ENCODE measurements at regions not wholly inside any gene's neighbourhood (a gene's known extent, or its start where the extent isn't known, plus 50 kb on each side); places are given as distances from the start of the nearest gene placed in this dataset.

- Histone ChIP-seq H3K27me3 (ENCODE audit: control insufficient read depth, insufficient read depth, low read length) (no peaks in the 10 kb centered on the region), H3K23ac (ENCODE audit: low read depth, low read length) (no peak overlapping the region), H2AFZ (replicated peaks; ENCODE audit: low read length, poor library complexity) (no peak overlapping the region), H2AK9ac (replicated peaks; ENCODE audit: low read depth, low read length, poor library complexity) (no peak overlapping the region), H3K4ac (ENCODE audit: low read depth, low read length) (no peak overlapping the region), H3K18ac (ENCODE audit: low read depth, low read length) (no peak overlapping the region), H3K9me1 (ENCODE audit: insufficient read depth, low read length) (no peaks in the 10 kb centered on the region), H4K20me1 (ENCODE audit: insufficient read depth, low read length) (no peaks in the 10 kb centered on the region), H4K5ac (ENCODE audit: low read depth, low read length) (no peak overlapping the region), H2BK20ac (ENCODE audit: low read depth, low read length) (no peak overlapping the region), H4K8ac (ENCODE audit: low read depth in 2 of 2, low read length in 2 of 2) (no peak overlapping the region), H3K27ac (ENCODE audit: insufficient read depth, low read length) (no peak overlapping the region), H3K9ac (ENCODE audit: low read depth, low read length) (no peak overlapping the region), H3K4me2 (ENCODE audit: low read depth, low read length) (no peak overlapping the region), H3K9me3 (ENCODE audit: control insufficient read depth, insufficient read depth, low read length) (0 out of 2 replicates have a peak, but pooled peaks cover 2% of the 10 kb centered on the region), H3K4me1 (ENCODE audit: control insufficient read depth, insufficient read depth, low read length) (no peaks in the 10 kb centered on the region), H3K79me1 (ENCODE audit: low read depth in 1 of 2, low read length in 2 of 2) (no peaks in the 10 kb centered on the region), H3K14ac (replicated peaks; ENCODE audit: low read depth, low read length) (no peak overlapping the region), H3K4me3 (ENCODE audit: insufficient read depth, low read depth, low read length) (no peak overlapping the region), H2AK5ac (ENCODE audit: low read depth, low read length) (no peak overlapping the region), H3K36me3 (ENCODE audit: control insufficient read depth, insufficient read depth, low read length) (no peaks in the 10 kb centered on the region), H3K56ac (ENCODE audit: extremely low read depth, insufficient read depth, low read length) (no peak overlapping the region), H4K91ac (ENCODE audit: insufficient read depth, low read depth, low read length) (no peak overlapping the region), H2BK15ac (ENCODE audit: low read depth, low read length) (no peak overlapping the region), H2BK120ac (ENCODE audit: low read depth, low read length) (no peak overlapping the region), H2BK5ac (ENCODE audit: low read depth, low read length, poor library complexity, severe bottlenecking) (no peak overlapping the region)
- dilution Hi-C loops (cut with HindIII; ENCODE audit: low sequenced_read_pairs, unreplicated experiment), result no loop called here
- ChIA-PET POLR2A (ENCODE audit: unreplicated experiment) (no interaction called here), CTCF (no interaction called here)
- intact Hi-C loops (cut with micrococcal nuclease), result no loop called here
- in situ Hi-C loops (cut with MboI; ENCODE audit: low sequenced_read_pairs), result no loop called here
- BruUV-seq (replicated peaks), result no TSS peak
- no peak for DNase-seq
- TF ChIP-seq MAZ (IDR thresholded peaks at IDR 0.05; ENCODE audit: borderline replicate concordance, low read depth, low read length), result no peak
- TF ChIP-seq FOS (IDR thresholded peaks at IDR 0.05; ENCODE audit: low read depth, low read length), result no peak
- no peak for TF ChIP-seq NFE2L2 (IDR thresholded peaks at IDR 0.05; ENCODE audit: low read depth, low read length)
- TF ChIP-seq CHD1 (IDR thresholded peaks at IDR 0.05; ENCODE audit: low read depth, low read length), result no peak
- no peak for TF ChIP-seq BHLHE40 (IDR thresholded peaks at IDR 0.05; ENCODE audit: low read depth, low read length)
- no peak for TF ChIP-seq RFX5 (IDR thresholded peaks at IDR 0.05; ENCODE audit: low read depth, low read length)
- no peak for TF ChIP-seq POLR2A (IDR thresholded peaks at IDR 0.05; ENCODE audit: low read depth, low read length)
- TF ChIP-seq CTCF (conservative IDR thresholded peaks at IDR 0.05; ENCODE audit: low read depth, low read length), result no peak
- no peak for TF ChIP-seq CEBPB (IDR thresholded peaks at IDR 0.05; ENCODE audit: low read depth, low read length)
- no peak for TF ChIP-seq RAD21 (IDR thresholded peaks at IDR 0.05; ENCODE audit: low read length)
- TF ChIP-seq USF2 (IDR thresholded peaks at IDR 0.05; ENCODE audit: low read depth, low read length), result no peak
- TF ChIP-seq ELK1 (IDR thresholded peaks at IDR 0.05; ENCODE audit: borderline replicate concordance, low read depth, low read length), result no peak
- TF ChIP-seq RCOR1 (IDR thresholded peaks at IDR 0.05; ENCODE audit: insufficient replicate concordance, low read length), result no peak
- no peak for TF ChIP-seq MXI1 (IDR thresholded peaks at IDR 0.05; ENCODE audit: borderline replicate concordance, low read depth, low read length)
- TF ChIP-seq SMC3 (IDR thresholded peaks at IDR 0.05; ENCODE audit: low read depth, low read length), result no peak
- TF ChIP-seq MAFK (IDR thresholded peaks at IDR 0.05; ENCODE audit: low read depth, low read length), result no peak
- no peak for ATAC-seq (ENCODE audit: low read depth)
These were observed 1531.1 kb downstream of the KHDRBS2 start for GRCh38 chr6:60754879-60755278.

Measured in IMR-90 (cell line).